H9 (cell line): ENCODE measurements at regions not wholly inside any gene's neighbourhood (a gene's known extent, or its start where the extent isn't known, plus 50 kb on each side); places are given as distances from the start of the nearest gene placed in this dataset.

Source experiments
- DNase-seq: peaks from one replicate; pipeline ENCODE4 v3.0.0-alpha.2; 2017
- H2AFZ ChIP-seq: one replicate; pipeline ENCODE4 v1.6.1; 2013; ENCODE audit warnings: mild to moderate bottlenecking, low read length, control low read depth, moderate library complexity
- H2AK5ac ChIP-seq: 2 replicates; pipeline ENCODE4 v1.6.1; 2013; ENCODE audit warnings: low read length, control low read depth, mixed read lengths; ENCODE audit not compliant: insufficient read length
- H2BK120ac ChIP-seq: one replicate; pipeline ENCODE4 v1.6.1; 2013; ENCODE audit warnings: low read depth, mild to moderate bottlenecking, low read length, control low read depth, inconsistent platforms; ENCODE audit not compliant: poor library complexity, severe bottlenecking
- H2BK12ac ChIP-seq: 2 replicates; pipeline ENCODE4 v1.6.1; 2013; ENCODE audit warnings: low read length, control low read depth, mixed read lengths, low read depth; ENCODE audit not compliant: insufficient read length
- H2BK15ac ChIP-seq: 2 replicates; pipeline ENCODE4 v1.6.1; 2013; ENCODE audit warnings: low read depth, low read length, control low read depth
- H2BK20ac ChIP-seq: one replicate; pipeline ENCODE4 v1.6.1; 2013; ENCODE audit warnings: low read depth, mild to moderate bottlenecking, low read length, control low read depth, inconsistent platforms; ENCODE audit not compliant: poor library complexity, severe bottlenecking
- H2BK5ac ChIP-seq: 2 replicates; pipeline ENCODE4 v1.6.1; 2013; ENCODE audit warnings: low read length, control low read depth, mixed read lengths; ENCODE audit not compliant: insufficient read length
- H3K14ac ChIP-seq: 2 replicates; pipeline ENCODE4 v1.6.1; 2013; ENCODE audit warnings: low read length, control low read depth; ENCODE audit not compliant: insufficient read depth
- H3K18ac ChIP-seq: 2 replicates; pipeline ENCODE4 v1.6.1; 2013; ENCODE audit warnings: low read depth, mild to moderate bottlenecking, mixed read lengths, low read length, control low read depth; ENCODE audit not compliant: insufficient read length
- H3K23ac ChIP-seq: 2 replicates; pipeline ENCODE4 v1.6.1; 2013; ENCODE audit warnings: low read length, control low read depth, mixed read lengths, low read depth; ENCODE audit not compliant: insufficient read length
- H3K23me2 ChIP-seq: 2 replicates; pipeline ENCODE4 v1.6.1; 2013; ENCODE audit warnings: low read depth, mild to moderate bottlenecking, mixed read lengths, low read length, control low read depth; ENCODE audit not compliant: insufficient read length, poor library complexity, severe bottlenecking
- H3K27ac ChIP-seq: 2 replicates; pipeline ENCODE4 v1.5.1; 2013; ENCODE audit warnings: low read length, control low read depth, mixed read lengths, low read depth; ENCODE audit not compliant: insufficient read length
- H3K27me3 ChIP-seq: 2 replicates; pipeline ENCODE4 v1.6.1; 2013; ENCODE audit warnings: low read length, control low read depth, inconsistent platforms; ENCODE audit not compliant: insufficient read depth
- H3K4ac ChIP-seq: 2 replicates; pipeline ENCODE4 v1.6.1; 2013; ENCODE audit warnings: low read depth, mild to moderate bottlenecking, control low read depth, inconsistent platforms, low read length, moderate library complexity
- H3K4me1 ChIP-seq: 2 replicates; pipeline ENCODE4 v1.6.1; 2013; ENCODE audit warnings: low read length, control low read depth, inconsistent platforms; ENCODE audit not compliant: insufficient read depth
- H3K4me2 ChIP-seq: 2 replicates; pipeline ENCODE4 v1.6.1; 2013; ENCODE audit warnings: low read length, control low read depth, mixed read lengths; ENCODE audit not compliant: insufficient read length, insufficient read depth
- H3K56ac ChIP-seq: 2 replicates; pipeline ENCODE4 v1.6.1; 2013; ENCODE audit warnings: low read depth, mild to moderate bottlenecking, mixed read lengths, low read length, control low read depth; ENCODE audit not compliant: insufficient read length
- H3K79me1 ChIP-seq: 2 replicates; pipeline ENCODE4 v1.6.1; 2013; ENCODE audit warnings: low read depth, mild to moderate bottlenecking, moderate library complexity, low read length, control low read depth, inconsistent platforms; ENCODE audit not compliant: insufficient read depth, poor library complexity, severe bottlenecking
- H3K79me2 ChIP-seq: 2 replicates; pipeline ENCODE4 v1.6.1; 2013; ENCODE audit warnings: low read length, control low read depth, inconsistent platforms; ENCODE audit not compliant: insufficient read depth
- H3K9ac ChIP-seq: 2 replicates; pipeline ENCODE4 v1.6.1; 2013; ENCODE audit warnings: low read length, control low read depth, mixed read lengths; ENCODE audit not compliant: insufficient read length; ENCODE audit errors: extremely low read depth
- H3K9me3 ChIP-seq: one replicate; pipeline ENCODE4 v1.6.1; 2013; ENCODE audit warnings: low read depth, low read length, inconsistent platforms; ENCODE audit not compliant: control insufficient read depth
- H3T11ph ChIP-seq: one replicate; pipeline ENCODE4 v1.6.1; 2013; ENCODE audit warnings: mild to moderate bottlenecking, low read length, control low read depth, inconsistent platforms
- H4K20me1 ChIP-seq: one replicate; pipeline ENCODE4 v1.6.1; 2013; ENCODE audit not compliant: control insufficient read depth, insufficient read length, insufficient read depth
- H4K5ac ChIP-seq: 2 replicates; pipeline ENCODE4 v1.6.1; 2013; ENCODE audit warnings: low read depth, mild to moderate bottlenecking, mixed read lengths, low read length, control low read depth; ENCODE audit not compliant: insufficient read length
- H4K8ac ChIP-seq: replicated peaks from 2 replicates; pipeline ENCODE4 v1.6.1; 2013; ENCODE audit warnings: low read length, control low read depth, mixed read lengths, low read depth; ENCODE audit not compliant: insufficient read length
- H4K91ac ChIP-seq: 2 replicates; pipeline ENCODE4 v1.6.1; 2013; ENCODE audit warnings: low read depth, mild to moderate bottlenecking, moderate library complexity, mixed read lengths, low read length, control low read depth; ENCODE audit not compliant: insufficient read length
- H3K27ac Mint-ChIP-seq, 3 experiments: 2 replicates in 2 of 3; 3 replicates in 1 of 3; pipeline ENCODE4 v1.8.0; 2020 to 2021; ENCODE audit warnings: mixed read lengths in 3 of 3, mild to moderate bottlenecking in 1 of 3, moderate library complexity in 1 of 3
- H3K27me3 Mint-ChIP-seq: 2 replicates; pipeline ENCODE4 v1.8.0; 2021; ENCODE audit warnings: low read depth, mild to moderate bottlenecking, moderate library complexity, mixed read lengths
- H3K36me3 Mint-ChIP-seq, 3 experiments: 2 replicates in 2 of 3; 3 replicates in 1 of 3; pipeline ENCODE4 v1.8.0; 2020 to 2021; ENCODE audit warnings: low read depth in 3 of 3, mixed read lengths in 3 of 3; ENCODE audit not compliant: insufficient read depth in 1 of 3
- H3K4me1 Mint-ChIP-seq, 2 experiments: 2 replicates each; pipeline ENCODE4 v1.8.0; 2020; ENCODE audit warnings: mixed read lengths in 2 of 2
- H3K4me3 Mint-ChIP-seq, 2 experiments: 2 replicates in 1 of 2; 3 replicates in 1 of 2; pipeline ENCODE4 v1.8.0; 2020 to 2021; ENCODE audit warnings: mild to moderate bottlenecking in 2 of 2, mixed read lengths in 2 of 2, moderate library complexity in 1 of 2
- H3K9me3 Mint-ChIP-seq, 2 experiments: 2 replicates in 1 of 2; 3 replicates in 1 of 2; pipeline ENCODE4 v1.8.0; 2020; ENCODE audit warnings: mild to moderate bottlenecking in 2 of 2, mixed read lengths in 2 of 2, moderate library complexity in 1 of 2
- CTCF ChIP-seq: fragments of 200-600 bp; sonication (generic); conservative IDR thresholded peaks from 3 replicates; pipeline ENCODE4 v1.8.0; 2021; ENCODE audit warnings: antibody characterized with exemption, mild to moderate bottlenecking
- WGBS: extraction: QIAGEN DNeasy Blood & Tissue Kit; methylation state at CpG from one replicate; pipeline ENCODE4 v1.1.7; 2013; ENCODE audit warnings: missing lambda C conversion rate, low lambda C conversion rate, mixed read lengths; ENCODE audit not compliant: insufficient read length; ENCODE audit errors: extremely low coverage; 5-methylcytosine and 5-hydroxymethylcytosine counted together

- Histone ChIP-seq H3K23ac (no peak overlapping the region), H3T11ph (no peak overlapping the region), H2BK5ac (no peak overlapping the region), H4K20me1 (no peaks in the 10 kb centered on the region), H3K9ac (no peak overlapping the region), H4K8ac (no peak overlapping the region), H2BK12ac (no peak overlapping the region), H2BK120ac (no peak overlapping the region), H2BK20ac (no peak overlapping the region), H3K27ac (no peak overlapping the region), H3K4me2 (no peak overlapping the region), H3K27me3 (no peaks in the 10 kb centered on the region), H2AFZ (no peak overlapping the region), H3K79me2 (no peaks in the 10 kb centered on the region), H3K14ac (no peak overlapping the region), H2BK15ac (no peak overlapping the region), H2AK5ac (no peak overlapping the region), H3K23me2 (no peaks in the 10 kb centered on the region), H3K18ac (no peak overlapping the region), H4K91ac (no peak overlapping the region), H3K9me3 (no peaks in the 10 kb centered on the region), H3K4ac (no peak overlapping the region), H3K4me1 (no peaks in the 10 kb centered on the region), H3K79me1 (no peaks in the 10 kb centered on the region), H3K56ac (no peak overlapping the region), H4K5ac (no peak overlapping the region)
- no peaks in the 10 kb centered on the region for H3K36me3 Mint-ChIP-seq
- TF ChIP-seq CTCF, result no peak
- no peaks in the 10 kb centered on the region for H3K4me1 Mint-ChIP-seq
- H3K9me3 Mint-ChIP-seq, result no peaks in the 10 kb centered on the region
- H3K4me3 Mint-ChIP-seq, result no peak overlapping the region
- H3K27me3 Mint-ChIP-seq, result no peaks in the 10 kb centered on the region; the same call in 1 of the 2 replicates
- no peak for DNase-seq
- WGBS, result no CpG with 5 or more reads among the region's 1 CpG
- H3K27ac Mint-ChIP-seq, result no peak overlapping the region
These were observed 81.0 kb upstream of the GOLGA8B start for GRCh38 chr15:34664418-34664817.
